ENCODE measurements at regions not wholly inside any gene's neighbourhood (a gene's known extent, or its start where the extent isn't known, plus 50 kb on each side); places are given as distances from the start of the nearest gene placed in this dataset.
A peak's percentile ranks its signal among the peaks of the same experiment; 100 is the strongest.

DNA sequence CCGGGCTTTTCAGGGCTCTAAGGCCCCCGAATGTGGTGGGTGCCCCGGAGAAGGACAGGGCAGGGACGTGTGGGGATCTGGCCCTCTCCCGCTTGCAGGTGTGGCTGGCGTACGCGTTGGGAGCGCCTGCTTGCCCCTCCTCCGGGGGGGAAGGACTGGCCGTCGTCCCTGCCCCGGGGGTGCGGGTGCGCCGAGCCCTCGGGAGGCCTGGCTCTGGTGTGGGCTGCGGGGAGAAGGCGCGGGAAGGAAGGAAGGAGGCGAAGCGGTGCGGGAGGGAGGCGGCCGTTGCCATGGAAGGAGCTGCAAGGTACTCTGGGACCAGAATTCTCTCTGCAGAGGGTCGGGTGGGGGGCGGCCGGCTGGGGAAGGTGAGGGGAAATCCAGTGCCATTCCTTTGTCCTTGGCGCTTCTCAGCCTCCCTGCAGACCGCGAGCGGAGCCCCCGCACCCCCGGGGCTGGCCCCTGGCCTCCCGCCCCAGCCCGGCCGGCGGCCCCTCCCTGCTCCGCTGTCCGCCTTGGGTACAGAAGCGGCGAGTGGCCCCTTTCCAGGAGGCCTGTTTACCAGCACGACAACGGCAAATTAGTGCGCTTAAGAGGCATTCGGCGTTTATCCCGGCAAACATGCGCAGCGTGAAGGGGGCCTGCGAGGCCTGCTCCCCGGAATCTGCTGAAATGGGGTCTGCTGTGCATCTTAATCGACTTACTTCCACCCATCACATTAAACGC, 67.1 kb upstream of the UNC5A start:
- DNase-seq (ENCODE audit: low spot score), result no peak
- Histone ChIP-seq H3K23ac (ENCODE audit: low read depth, low read length, poor library complexity) (peak overlapping the region; percentile 50), H3K4ac (ENCODE audit: low read length) (no peak overlapping the region), H2BK15ac (ENCODE audit: low read length) (peak overlapping the region; percentile 71), H3K9me3 (replicated peaks in 1 of 2; ENCODE audit: control insufficient read depth in 2 of 2, insufficient read depth in 1 of 2, low read depth in 1 of 2, low read length in 2 of 2) (no peaks in the 10 kb centered on the region), H3K14ac (ENCODE audit: low read length) (no peak overlapping the region), H3K27ac (replicated peaks; ENCODE audit: low read length) (no peak overlapping the region), H2AK5ac (ENCODE audit: low read depth, low read length) (no peak overlapping the region), H3K27me3 (ENCODE audit: control insufficient read depth in 3 of 3, insufficient read depth in 3 of 3, low read depth in 1 of 3, low read length in 3 of 3) (peaks cover 0 to 88% (median 0%) of the 10 kb centered on the region in 3 experiments), H2BK120ac (ENCODE audit: low read depth, low read length) (peak overlapping the region; percentile 43), H4K91ac (ENCODE audit: low read depth, low read length, poor library complexity) (no peak overlapping the region), H3K18ac (ENCODE audit: low read length) (peak overlapping the region; percentile 94), H4K8ac (ENCODE audit: low read depth, low read length) (peak overlapping the region; percentile 3), H2BK12ac (ENCODE audit: low read length) (peak overlapping the region; percentile 77), H3K4me2 (ENCODE audit: insufficient read depth, low read length, poor library complexity, severe bottlenecking) (peak overlapping the region; percentile 54), H2AFZ (ENCODE audit: low read length) (peak overlapping the region; percentile 95), H3K79me1 (ENCODE audit: low read depth, low read length) (no peaks in the 10 kb centered on the region), H3K36me3 (replicated peaks in 1 of 2; ENCODE audit: control insufficient read depth in 2 of 2, insufficient read depth in 2 of 2, low read length in 2 of 2) (no peaks in the 10 kb centered on the region), H3K4me3 (ENCODE audit: low read length in 2 of 2) (peak overlapping the region; percentile 40 to 65), H3K9ac (ENCODE audit: low read depth, low read length, poor library complexity) (peak overlapping the region; percentile 74), H3K4me1 (ENCODE audit: control insufficient read depth in 2 of 2, insufficient read depth in 1 of 2, low read depth in 1 of 2, low read length in 2 of 2) (peaks cover 17 to 35% of the 10 kb centered on the region in 2 donors), H2BK5ac (ENCODE audit: low read length) (peak overlapping the region; percentile 62)
- no CpG with 5 or more reads among the region's 54 CpGs for WGBS, 2 donors (ENCODE audit: extremely low coverage in 2 of 2, insufficient read length in 2 of 2, insufficient replicate concordance in 1 of 2)

- H2BK15ac ChIP-seq (ENCODE audit: low read length), result no peak overlapping the region
- peaks cover 0 to 87% (median 0%) of the 10 kb centered on the region in 3 experiments for H3K27me3 ChIP-seq (ENCODE audit: control insufficient read depth in 3 of 3, insufficient read depth in 3 of 3, low read depth in 1 of 3, low read length in 3 of 3)
- no peaks in the 10 kb centered on the region for H3K79me1 ChIP-seq (ENCODE audit: low read depth, low read length)
- no peak overlapping the region for H3K23ac ChIP-seq (ENCODE audit: low read depth, low read length, poor library complexity)
- WGBS, 2 donors (ENCODE audit: extremely low coverage in 2 of 2, insufficient read length in 2 of 2, insufficient replicate concordance in 1 of 2), result no CpG with 5 or more reads among the region's 25 CpGs
- peak overlapping the region; percentile 1 for H3K14ac ChIP-seq (ENCODE audit: low read length)
- peak overlapping the region; percentile 88 for H3K18ac ChIP-seq (ENCODE audit: low read length)
- H3K9ac ChIP-seq (ENCODE audit: low read depth, low read length, poor library complexity), result peak overlapping the region; percentile 74
- peak overlapping the region in 1 of 2 donors; percentile 40 for H3K4me3 ChIP-seq (ENCODE audit: low read length in 2 of 2)
- peak overlapping the region; percentile 76 for H2BK12ac ChIP-seq (ENCODE audit: low read length)
- no peak overlapping the region for H4K91ac ChIP-seq (ENCODE audit: low read depth, low read length, poor library complexity)
- H3K4me1 ChIP-seq (ENCODE audit: control insufficient read depth in 2 of 2, insufficient read depth in 1 of 2, low read depth in 1 of 2, low read length in 2 of 2), result peaks cover 17 to 35% of the 10 kb centered on the region in 2 donors
- no peak for DNase-seq (ENCODE audit: low spot score)
- no peak overlapping the region for H3K4ac ChIP-seq (ENCODE audit: low read length)
- peak overlapping the region; percentile 54 for H3K4me2 ChIP-seq (ENCODE audit: insufficient read depth, low read length, poor library complexity, severe bottlenecking)
- peak overlapping the region; percentile 32 for H2BK120ac ChIP-seq (ENCODE audit: low read depth, low read length)
- peak overlapping the region; percentile 53 for H4K8ac ChIP-seq (ENCODE audit: low read depth, low read length)
- H2BK5ac ChIP-seq (ENCODE audit: low read length), result no peak overlapping the region
- H3K27ac ChIP-seq (replicated peaks; ENCODE audit: low read length), result no peak overlapping the region
- peak overlapping the region; percentile 23 for H2AK5ac ChIP-seq (ENCODE audit: low read depth, low read length)
- H2AFZ ChIP-seq (ENCODE audit: low read length), result peak overlapping the region; percentile 95
- H3K36me3 ChIP-seq (replicated peaks in 1 of 2; ENCODE audit: control insufficient read depth in 2 of 2, insufficient read depth in 2 of 2, low read length in 2 of 2), result no peaks in the 10 kb centered on the region
- no peaks in the 10 kb centered on the region for H3K9me3 ChIP-seq (replicated peaks in 1 of 2; ENCODE audit: control insufficient read depth in 2 of 2, insufficient read depth in 1 of 2, low read depth in 1 of 2, low read length in 2 of 2)
Observed at GRCh38 chr5:176743868-176744583, 66.3 kb upstream of the UNC5A start.

- Histone ChIP-seq H3K9ac (ENCODE audit: low read depth, low read length, poor library complexity) (no peak overlapping the region), H4K8ac (ENCODE audit: low read depth, low read length) (no peak overlapping the region), H3K27ac (replicated peaks; ENCODE audit: low read length) (no peak overlapping the region), H2BK120ac (ENCODE audit: low read depth, low read length) (peak overlapping the region; percentile 32), H3K4me1 (ENCODE audit: control insufficient read depth in 2 of 2, insufficient read depth in 1 of 2, low read depth in 1 of 2, low read length in 2 of 2) (peaks cover 13 to 31% of the 10 kb centered on the region in 2 donors), H3K18ac (ENCODE audit: low read length) (peak overlapping the region; percentile 88), H2BK15ac (ENCODE audit: low read length) (no peak overlapping the region), H2BK12ac (ENCODE audit: low read length) (no peak overlapping the region), H3K4ac (ENCODE audit: low read length) (no peak overlapping the region), H2AFZ (ENCODE audit: low read length) (peak overlapping the region; percentile 95), H3K4me2 (ENCODE audit: insufficient read depth, low read length, poor library complexity, severe bottlenecking) (no peak overlapping the region), H4K91ac (ENCODE audit: low read depth, low read length, poor library complexity) (no peak overlapping the region), H3K9me3 (replicated peaks in 1 of 2; ENCODE audit: control insufficient read depth in 2 of 2, insufficient read depth in 1 of 2, low read depth in 1 of 2, low read length in 2 of 2) (no peaks in the 10 kb centered on the region), H3K23ac (ENCODE audit: low read depth, low read length, poor library complexity) (no peak overlapping the region), H3K14ac (ENCODE audit: low read length) (no peak overlapping the region), H3K36me3 (replicated peaks in 1 of 2; ENCODE audit: control insufficient read depth in 2 of 2, insufficient read depth in 2 of 2, low read length in 2 of 2) (no peaks in the 10 kb centered on the region), H3K4me3 (ENCODE audit: low read length in 2 of 2) (no peak overlapping the region), H3K27me3 (ENCODE audit: control insufficient read depth in 3 of 3, insufficient read depth in 3 of 3, low read depth in 1 of 3, low read length in 3 of 3) (peaks cover 0 to 86% (median 0%) of the 10 kb centered on the region in 3 experiments), H2BK5ac (ENCODE audit: low read length) (no peak overlapping the region), H3K79me1 (ENCODE audit: low read depth, low read length) (no peaks in the 10 kb centered on the region), H2AK5ac (ENCODE audit: low read depth, low read length) (peak overlapping the region; percentile 23)
- no peak for DNase-seq (ENCODE audit: low spot score)
- no CpG with 5 or more reads among the region's 8 CpGs for WGBS, 2 donors (ENCODE audit: extremely low coverage in 2 of 2, insufficient read length in 2 of 2, insufficient replicate concordance in 1 of 2)
Observed at GRCh38 chr5:176744584-176744965, 65.8 kb upstream of the UNC5A start.

GRCh38 chr5:176747670-176748072, 62.7 kb upstream of the UNC5A start:
- H3K79me1 ChIP-seq (ENCODE audit: low read depth, low read length), result no peaks in the 10 kb centered on the region
- H3K27ac ChIP-seq (replicated peaks; ENCODE audit: low read length), result no peak overlapping the region
- peak overlapping the region; percentile 53 for H2AK5ac ChIP-seq (ENCODE audit: low read depth, low read length)
- no peak overlapping the region for H4K91ac ChIP-seq (ENCODE audit: low read depth, low read length, poor library complexity)
- H3K36me3 ChIP-seq (replicated peaks in 1 of 2; ENCODE audit: control insufficient read depth in 2 of 2, insufficient read depth in 2 of 2, low read length in 2 of 2), result no peaks in the 10 kb centered on the region
- peaks cover 0 to 69% (median 0%) of the 10 kb centered on the region in 3 experiments for H3K27me3 ChIP-seq (ENCODE audit: control insufficient read depth in 3 of 3, insufficient read depth in 3 of 3, low read depth in 1 of 3, low read length in 3 of 3)
- no peak overlapping the region for H3K14ac ChIP-seq (ENCODE audit: low read length)
- H3K23ac ChIP-seq (ENCODE audit: low read depth, low read length, poor library complexity), result no peak overlapping the region
- no peak overlapping the region for H3K4me3 ChIP-seq (ENCODE audit: low read length in 2 of 2)
- H2BK12ac ChIP-seq (ENCODE audit: low read length), result peak overlapping the region; percentile 91
- no peak overlapping the region for H3K9ac ChIP-seq (ENCODE audit: low read depth, low read length, poor library complexity)
- H3K4me2 ChIP-seq (ENCODE audit: insufficient read depth, low read length, poor library complexity, severe bottlenecking), result no peak overlapping the region
- no peak overlapping the region for H2AFZ ChIP-seq (ENCODE audit: low read length)
- no CpG with 5 or more reads among the region's 5 CpGs for WGBS, 2 donors (ENCODE audit: extremely low coverage in 2 of 2, insufficient read length in 2 of 2, insufficient replicate concordance in 1 of 2)
- peaks cover 13 to 24% of the 10 kb centered on the region in 2 donors for H3K4me1 ChIP-seq (ENCODE audit: control insufficient read depth in 2 of 2, insufficient read depth in 1 of 2, low read depth in 1 of 2, low read length in 2 of 2)
- peak overlapping the region; percentile 3 for H3K18ac ChIP-seq (ENCODE audit: low read length)
- no peak for DNase-seq (ENCODE audit: low spot score)
- H2BK15ac ChIP-seq (ENCODE audit: low read length), result peak overlapping the region; percentile 61
- no peak overlapping the region for H3K4ac ChIP-seq (ENCODE audit: low read length)
- H2BK5ac ChIP-seq (ENCODE audit: low read length), result no peak overlapping the region
- H4K8ac ChIP-seq (ENCODE audit: low read depth, low read length), result no peak overlapping the region
- no peak overlapping the region for H2BK120ac ChIP-seq (ENCODE audit: low read depth, low read length)
- no peaks in the 10 kb centered on the region for H3K9me3 ChIP-seq (replicated peaks in 1 of 2; ENCODE audit: control insufficient read depth in 2 of 2, insufficient read depth in 1 of 2, low read depth in 1 of 2, low read length in 2 of 2)
